GM18511 (cell line): ENCODE measurements at regions not wholly inside any gene's neighbourhood (a gene's known extent, or its start where the extent isn't known, plus 50 kb on each side); places are given as distances from the start of the nearest gene placed in this dataset.

ENCODE experiments used
- ATAC-seq: cut with Tn5 transposase; IDR thresholded peaks from one replicate; pipeline ENCODE4 v1.9.1; 2021; ENCODE audit warnings: mild to moderate bottlenecking, moderate library complexity; ENCODE audit not compliant: unreplicated experiment

DNA sequence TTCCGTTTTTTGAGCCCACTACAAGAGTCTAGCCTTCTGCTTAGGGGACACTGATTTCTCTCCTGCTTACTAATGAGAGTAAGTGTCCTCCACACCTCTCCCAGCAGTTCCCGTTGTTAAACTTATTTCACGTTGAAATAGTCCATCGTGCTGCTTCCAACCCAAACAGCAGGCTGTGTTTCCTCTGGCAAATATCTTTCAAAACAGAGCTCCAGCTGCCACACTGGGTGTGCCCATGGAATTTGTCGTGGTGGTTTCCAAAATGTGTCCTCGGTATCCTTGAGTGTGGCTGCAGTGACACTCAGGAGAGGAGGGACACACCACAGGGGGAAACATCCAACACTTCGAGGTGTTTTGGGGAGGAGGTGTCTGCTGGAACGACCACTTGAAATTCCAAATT is 176.5 kb upstream of the RALGAPA2 start:
- no peak for ATAC-seq

DNA sequence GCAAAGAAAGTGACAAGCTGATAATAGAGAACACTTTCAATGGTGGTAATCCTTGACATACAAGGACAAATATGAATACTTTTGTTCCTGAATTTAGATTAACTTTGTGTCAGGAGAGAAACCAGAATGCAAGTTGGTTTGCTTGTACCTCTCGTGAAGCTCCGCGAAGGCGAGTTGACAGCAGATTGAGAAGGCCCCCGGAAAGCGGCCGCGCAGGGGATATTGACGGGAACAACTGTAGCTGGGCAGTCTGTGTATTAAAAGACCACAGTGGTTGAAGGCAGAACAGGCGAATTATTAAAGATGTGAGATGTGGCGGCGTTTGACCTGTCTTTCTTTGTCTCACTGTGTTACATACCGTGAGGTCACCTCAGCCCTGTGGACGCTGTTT is 175.8 kb upstream of the RALGAPA2 start:
- ATAC-seq = no peak

DNA sequence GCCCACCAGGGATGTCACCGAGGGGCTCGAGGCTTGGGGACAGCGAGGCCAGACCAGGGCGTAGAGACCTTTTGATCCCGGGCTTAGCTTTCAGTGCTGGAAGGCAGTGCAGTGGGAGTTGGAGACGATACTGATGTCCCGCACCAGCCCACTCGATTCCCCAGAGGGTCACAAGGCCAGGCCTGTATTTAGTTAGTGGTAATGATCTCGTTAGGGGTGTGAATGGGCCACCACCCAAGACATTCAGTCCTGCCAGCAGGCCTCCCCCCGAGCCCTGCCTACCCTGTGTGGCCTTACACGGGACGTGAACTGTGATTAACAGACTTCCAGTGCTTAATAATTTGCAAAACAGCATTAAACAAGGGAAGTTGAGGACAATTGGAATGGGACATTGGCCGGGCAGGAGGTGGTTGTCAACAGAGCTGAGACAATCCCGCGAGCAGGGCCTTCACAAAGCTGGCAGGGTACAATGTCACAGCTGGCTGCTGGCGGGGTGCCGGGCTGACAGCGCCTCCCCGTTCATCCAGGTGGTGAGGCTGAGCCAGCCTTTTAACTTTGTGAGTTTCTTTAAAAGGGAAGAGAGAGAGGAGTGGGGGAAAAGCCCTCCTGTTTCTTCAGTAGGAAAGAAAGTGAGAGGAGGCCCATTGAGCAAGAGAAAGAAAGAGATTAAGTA is 175.3 kb upstream of the RALGAPA2 start:
- ATAC-seq = no peak

DNA sequence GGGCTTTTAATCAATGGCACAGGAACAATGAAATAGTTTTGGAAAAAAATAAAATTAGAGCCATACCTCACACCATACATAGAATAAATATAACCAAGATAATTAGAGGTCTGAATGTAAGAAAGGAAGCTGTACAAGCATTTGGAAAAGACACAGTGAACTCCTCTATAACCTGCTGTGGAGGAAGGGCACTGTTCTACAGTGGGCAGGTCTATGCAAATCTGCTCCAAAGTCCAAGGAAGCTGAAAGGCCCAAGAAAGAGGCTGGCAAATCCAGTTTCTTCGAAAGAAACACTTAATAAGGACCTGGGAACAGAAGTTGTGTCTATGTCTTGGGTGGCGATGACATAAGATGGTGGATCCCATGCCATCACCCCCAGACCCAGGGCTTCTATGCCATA is 169.4 kb upstream of the RALGAPA2 start:
- ATAC-seq = no peak

DNA sequence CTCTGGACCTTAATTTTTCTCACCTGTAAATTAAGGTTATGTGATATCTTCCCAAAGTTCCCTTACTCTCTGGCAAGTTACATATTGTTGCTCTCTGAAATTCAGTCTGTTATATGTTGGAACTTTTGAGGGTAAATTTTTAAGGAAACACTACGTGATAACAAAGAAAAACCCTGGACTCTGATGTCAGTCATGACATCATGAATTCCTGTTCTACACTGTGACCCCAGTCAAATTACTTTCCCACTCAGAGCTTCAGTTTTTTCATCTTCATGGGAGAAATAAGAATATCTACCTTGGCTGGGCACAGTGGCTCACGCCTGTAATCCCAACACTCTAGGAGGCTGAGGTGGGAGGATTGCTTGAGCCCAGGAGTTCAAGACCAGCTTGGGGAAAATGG is 164.6 kb upstream of the RALGAPA2 start:
- ATAC-seq = no peak

DNA sequence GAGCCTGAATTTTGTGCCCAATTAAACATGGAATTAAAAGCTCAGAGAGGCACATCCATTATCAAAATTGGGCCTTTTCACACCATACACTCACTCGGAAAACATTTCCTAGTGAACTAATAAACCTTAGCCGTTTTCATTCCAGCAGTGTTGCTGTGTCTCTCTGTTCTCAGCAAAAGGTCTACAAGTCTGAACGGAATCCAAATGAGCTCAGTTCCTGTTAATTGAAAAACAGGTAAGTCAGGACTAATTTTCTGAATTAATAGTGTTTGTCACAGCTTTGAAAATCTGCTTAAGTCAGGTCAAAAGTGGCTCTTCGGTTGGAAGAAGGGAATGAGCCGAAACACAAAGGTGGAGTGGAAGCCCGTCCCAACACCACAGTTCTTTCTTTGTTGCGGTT is 163.3 kb upstream of the RALGAPA2 start:
- no peak for ATAC-seq

DNA sequence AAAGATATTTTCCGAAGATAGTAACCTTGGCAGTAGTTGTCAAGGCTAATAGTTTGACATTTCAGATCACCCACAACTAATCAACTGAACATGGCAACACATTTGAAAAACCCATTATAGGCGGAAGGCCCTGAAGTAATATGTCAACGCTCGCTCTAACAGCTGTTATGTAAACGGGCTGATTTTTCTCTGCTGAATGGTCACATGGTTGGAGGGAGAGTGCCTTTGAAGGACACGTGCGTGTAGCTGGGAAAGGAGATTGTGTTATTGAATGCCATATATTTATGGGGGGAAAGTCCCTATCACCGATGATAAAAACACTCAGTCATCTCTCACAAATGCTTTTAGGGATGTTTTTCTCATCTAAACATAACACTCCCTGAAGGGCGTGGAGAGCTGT is 160.0 kb upstream of the RALGAPA2 start:
- ATAC-seq = no peak

DNA sequence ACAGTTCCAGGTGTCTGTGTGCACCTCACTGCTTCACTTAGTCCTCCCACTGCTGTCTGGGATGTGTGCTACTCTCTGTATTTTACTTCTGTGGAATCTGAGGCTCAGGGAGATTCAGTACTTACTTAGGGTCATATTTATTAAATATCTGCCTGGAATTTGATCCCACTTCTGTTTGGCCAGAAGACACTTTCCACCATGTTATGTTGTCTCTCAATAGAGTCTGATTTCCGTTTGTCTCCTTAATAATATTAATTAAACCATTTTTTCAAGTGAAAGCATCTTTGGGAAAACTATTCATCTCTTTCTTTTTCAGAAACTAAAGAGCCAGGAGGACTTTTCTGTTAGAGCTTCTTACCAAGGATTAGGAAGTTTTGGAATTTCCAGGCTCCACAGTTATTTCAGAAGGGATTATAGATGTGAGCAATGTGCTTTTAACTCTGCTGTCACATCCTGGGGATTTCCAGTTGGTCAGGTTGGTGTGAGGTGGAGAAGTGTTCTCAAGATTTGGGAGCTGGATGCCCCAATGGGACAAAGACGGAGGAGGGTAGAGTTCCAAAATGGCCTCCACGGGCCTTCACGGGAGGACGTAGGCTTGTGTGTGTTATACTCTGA is 156.8 kb upstream of the RALGAPA2 start:
- ATAC-seq = no peak

DNA sequence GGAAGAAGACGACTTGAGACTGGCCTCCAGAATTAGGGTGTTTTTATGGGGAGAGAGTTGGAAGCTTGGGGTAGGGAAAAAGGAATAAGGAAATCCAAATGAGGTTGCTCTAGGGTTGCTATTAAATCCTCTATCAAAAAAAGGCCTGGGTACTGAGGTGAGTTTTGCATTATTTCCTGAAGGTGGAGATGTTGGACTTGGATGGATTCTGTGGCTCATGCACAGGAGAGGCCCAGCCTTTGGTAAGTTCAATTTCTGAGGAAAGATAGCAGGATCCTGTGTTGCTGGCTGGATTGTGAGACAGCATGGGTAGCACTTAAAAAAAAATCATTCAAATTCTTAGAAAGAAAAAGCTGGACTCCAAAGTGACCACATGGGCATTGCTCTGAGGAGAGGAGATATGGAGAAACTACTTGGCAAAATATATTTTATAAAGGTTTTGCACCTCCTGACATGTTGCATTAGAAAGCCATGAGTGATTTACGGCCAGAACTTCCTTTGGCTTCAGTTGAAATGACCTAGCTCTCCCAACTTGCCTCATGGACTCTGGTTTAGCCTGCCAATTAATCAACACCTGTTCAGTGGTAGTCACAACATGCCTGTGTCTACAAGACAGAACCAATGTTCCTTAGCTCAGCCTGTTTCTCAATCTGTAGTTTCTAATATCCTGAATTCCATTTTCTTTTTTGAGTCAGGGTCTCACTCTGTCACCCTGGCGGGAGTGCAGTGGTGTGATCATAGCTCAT is 152.1 kb upstream of the RALGAPA2 start:
- ATAC-seq = no peak

DNA sequence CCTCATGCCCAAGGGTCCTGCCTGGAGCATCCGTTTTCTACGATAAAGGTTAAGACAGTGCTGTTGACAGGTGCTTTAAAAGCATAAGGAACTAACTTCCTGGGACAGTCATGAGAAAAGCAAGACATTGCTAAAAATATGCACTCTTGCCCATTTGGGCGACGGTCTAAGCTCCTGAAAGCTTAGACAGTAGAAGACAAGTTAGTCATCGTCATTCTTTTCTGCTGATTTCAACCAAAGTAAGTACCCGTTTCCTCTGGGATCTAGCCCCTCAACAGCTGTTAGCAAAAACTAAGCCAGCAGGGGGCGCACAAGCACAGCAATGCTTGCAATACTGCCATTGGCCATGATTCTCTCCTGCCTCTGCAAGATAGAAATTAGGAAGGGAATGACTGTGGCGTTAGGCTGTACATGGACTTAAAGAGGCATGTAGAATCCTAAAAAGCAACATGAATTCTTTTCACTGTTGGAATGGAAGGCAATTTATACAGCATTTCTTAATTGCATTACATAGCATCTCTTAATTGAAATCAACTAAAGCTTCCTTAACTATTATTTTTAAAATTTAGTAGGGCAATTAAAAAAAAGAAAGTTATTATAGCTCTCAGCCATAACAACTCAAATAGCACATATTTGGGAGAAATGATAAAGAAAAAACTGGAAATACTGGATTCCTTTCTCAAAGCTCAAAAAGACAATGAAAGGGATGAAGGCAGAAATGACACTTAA is 147.8 kb upstream of the RALGAPA2 start:
- ATAC-seq = peak; percentile 89

DNA sequence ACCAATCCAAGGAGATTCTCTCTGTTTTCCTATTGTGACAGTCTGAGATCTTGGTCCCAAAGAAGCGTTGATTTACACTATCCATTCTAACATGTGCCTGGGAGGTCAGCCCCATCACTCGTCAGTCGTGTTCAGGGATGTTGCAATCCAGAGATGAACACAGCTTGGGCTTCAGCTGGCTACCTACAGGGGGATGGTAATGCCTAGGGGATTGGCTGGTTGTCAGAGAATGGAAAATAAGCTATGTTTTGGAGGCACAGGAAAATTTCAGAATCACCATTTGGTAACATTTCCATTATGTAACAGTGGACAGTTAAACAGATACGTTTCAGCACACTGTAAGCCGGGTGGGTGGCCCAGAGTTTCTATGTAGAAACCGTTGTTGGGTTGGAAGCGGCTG is 147.1 kb upstream of the RALGAPA2 start:
- ATAC-seq = no peak

DNA sequence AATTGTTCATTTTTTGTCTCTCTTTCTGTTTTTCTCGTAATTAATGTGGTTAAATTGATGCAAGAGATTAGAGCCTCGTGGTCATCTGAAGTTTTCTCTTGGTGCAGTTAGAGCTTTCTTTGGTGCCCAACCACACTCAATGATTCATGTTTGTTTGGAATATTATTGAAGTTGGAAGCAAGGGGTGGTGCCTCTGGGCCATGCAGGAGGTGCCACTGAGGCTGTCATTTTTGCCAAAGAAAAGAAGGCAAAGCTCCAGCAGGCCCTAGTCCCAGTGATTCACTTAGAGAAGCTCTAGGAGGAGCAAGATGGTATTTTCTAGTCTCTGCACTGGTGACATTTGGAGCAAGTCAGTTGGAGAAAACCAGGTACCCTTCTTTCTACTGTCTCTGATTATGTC is 144.5 kb upstream of the RALGAPA2 start:
- no peak for ATAC-seq

DNA sequence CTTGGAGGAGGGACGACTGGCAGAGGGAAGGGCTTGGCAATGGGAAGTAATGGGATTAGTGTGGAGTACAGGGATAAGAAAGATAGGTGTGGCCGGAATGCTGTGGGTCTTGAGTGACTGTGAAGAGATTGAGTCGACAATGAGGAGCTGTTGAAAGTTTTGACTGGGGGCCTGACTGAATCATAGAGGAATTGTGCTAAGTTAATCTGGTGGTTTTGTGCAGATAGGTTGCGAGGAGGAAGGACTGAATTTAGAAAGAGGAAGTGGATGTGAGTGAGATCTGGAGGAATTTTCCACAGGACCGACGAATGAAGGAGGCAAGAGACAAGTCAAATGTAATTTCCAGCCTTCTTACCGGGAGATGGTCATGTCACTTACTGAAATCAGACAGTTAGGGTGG is 143.9 kb upstream of the RALGAPA2 start:
- no peak for ATAC-seq

DNA sequence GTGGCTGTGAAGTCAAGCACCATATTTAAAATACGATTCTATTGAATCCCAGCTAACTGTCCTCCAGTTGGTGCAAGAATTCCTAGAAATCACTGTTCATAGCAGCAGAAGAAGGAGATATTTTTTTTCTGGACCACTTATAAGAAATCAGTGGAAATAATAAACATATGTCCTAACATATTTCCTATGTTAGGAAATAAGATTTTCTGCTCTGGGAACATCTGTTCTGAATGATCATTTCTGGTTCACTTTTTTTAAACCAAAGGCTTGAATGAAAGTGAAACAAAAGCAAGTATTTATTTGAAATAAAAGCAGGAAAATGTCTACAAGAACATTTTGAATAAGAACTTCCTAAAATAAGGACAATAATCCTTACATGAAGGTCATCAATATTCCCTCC is 138.9 kb upstream of the RALGAPA2 start:
- ATAC-seq = no peak

DNA sequence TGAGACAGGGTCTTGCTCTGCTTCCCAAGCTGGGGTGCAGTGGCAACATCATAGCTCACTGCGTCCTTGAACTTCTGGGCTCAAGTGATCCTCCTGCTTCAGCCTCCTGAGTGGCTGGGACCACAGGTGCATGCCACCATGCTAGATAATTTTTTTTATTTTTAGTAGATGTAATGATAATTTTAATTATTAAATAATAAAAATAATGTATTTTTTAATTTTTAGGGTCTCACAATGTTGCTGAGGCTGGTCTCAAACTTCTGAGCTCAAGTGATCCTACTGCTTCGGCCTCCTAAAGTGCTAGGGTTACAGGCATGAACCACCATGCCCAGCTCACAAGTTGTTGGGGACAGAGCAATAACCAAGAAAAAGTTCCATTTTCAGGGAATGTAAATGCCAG is 138.0 kb upstream of the RALGAPA2 start:
- ATAC-seq = no peak

DNA sequence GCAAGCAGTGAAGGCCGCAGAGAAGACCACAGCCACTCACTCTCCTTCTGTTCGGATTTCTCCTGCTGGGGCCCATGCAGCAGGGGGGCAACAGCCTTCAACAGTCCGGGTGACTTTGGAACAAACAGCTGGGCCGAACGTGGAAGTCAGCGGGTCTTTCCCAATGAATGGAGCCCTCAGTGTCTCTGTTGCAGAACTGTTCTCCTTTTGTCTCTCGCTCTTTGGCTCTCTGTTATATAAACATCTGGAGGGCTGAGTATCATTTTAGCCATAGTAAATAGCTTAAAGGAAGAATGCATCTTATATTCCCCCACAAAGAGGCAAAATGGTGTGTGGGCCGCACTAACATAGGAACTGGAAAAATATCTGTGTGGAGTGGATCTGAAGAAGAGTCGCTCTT is 136.7 kb upstream of the RALGAPA2 start:
- no peak for ATAC-seq

DNA sequence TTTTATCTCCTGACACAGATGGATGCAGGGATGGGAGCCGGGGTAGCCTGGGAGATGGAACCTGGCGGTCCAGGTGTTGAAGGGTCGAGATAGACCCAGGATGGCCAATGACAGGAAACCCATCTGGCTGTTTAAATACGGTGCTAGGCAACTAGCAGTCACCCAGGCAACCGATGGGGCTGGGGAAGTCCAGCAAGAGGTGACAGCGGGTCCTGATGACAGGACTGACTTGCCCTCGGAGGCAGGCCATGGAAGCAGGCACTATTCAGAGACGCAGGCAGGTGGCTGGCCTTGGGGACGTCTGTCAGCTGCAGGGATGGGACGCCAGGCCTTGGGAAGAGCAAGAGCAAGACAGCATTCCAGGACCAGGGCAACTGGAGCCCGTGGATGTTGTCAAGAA is 135.4 kb upstream of the RALGAPA2 start:
- ATAC-seq = no peak

DNA sequence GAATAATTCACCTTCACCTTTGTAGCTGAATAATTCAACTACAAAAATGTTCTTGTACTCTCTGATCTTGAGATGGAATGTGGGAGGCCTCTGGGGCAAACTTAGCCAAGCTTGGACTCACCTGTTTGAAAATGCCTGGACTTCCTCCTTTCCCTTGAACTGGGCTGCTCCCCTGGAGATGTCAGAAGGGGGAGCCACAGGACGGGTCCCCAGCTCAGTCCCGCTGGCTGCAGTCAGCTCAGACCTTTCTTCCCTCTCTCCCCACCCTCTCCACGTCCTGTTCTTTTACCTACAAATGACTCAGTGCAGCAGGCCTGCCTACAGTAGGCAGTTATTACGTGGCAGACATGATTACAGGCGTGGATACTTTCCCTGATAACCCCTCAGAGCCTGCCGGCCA is 131.5 kb upstream of the RALGAPA2 start:
- ATAC-seq = no peak

DNA sequence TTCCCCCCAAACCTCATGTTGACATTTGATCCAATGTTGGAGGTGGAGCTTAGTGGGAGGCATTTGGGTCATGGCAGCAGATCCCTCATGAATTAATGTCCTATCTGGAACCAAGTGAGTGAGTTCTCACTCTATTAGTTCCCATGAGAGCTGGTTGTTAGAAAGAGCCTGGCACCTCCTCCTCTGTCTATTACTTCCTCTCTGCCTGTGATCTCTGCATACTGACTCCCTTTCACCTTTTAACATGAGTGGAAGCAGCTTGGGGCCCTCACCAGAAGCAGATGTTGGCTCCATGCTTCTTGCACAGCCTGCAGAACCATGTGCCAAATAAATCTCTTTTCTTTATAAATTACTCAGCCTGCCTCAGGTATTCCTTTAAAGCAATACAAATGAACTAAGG is 127.3 kb upstream of the RALGAPA2 start:
- no peak for ATAC-seq

DNA sequence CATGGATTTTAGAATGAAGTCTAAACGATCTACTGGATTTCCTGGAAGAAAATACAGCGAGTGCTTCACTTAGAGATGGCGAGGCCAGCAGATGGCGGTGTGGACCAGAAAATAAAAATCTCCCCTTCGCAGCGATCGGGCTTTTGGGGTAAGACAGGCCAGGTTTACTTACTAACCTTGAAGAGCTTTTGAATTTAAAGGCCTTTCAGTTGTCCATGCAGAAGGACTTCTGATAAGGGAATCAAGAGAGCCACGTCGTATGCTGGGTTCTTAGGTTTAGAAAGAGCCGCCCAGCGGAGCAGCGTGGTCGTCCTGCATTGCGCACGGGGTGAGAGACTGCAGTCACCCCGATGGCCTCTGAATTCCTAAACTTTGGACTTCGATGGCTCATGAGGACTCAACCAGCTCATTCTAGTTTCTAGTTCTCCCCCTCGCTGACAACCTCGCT is 125.2 kb upstream of the RALGAPA2 start:
- no peak for ATAC-seq

DNA sequence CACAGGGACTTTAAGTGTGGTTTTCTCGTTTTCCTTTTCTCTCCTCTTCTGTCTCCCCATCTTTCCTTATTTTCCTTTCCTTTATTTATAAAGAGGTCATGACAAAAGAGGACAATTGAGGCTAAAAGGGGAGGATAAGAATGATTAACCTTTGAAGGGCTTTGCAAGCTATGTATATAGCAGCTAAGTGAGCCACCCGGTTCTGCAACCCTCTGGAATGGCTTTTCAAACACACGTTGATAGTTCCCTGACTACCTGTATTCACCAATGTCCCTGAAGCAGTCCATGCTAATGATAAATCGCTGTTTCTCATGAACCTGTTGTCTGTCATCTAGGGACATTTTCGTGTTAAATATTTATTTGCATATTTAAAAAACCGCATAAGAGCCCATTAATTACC is 124.4 kb upstream of the RALGAPA2 start:
- no peak for ATAC-seq

DNA sequence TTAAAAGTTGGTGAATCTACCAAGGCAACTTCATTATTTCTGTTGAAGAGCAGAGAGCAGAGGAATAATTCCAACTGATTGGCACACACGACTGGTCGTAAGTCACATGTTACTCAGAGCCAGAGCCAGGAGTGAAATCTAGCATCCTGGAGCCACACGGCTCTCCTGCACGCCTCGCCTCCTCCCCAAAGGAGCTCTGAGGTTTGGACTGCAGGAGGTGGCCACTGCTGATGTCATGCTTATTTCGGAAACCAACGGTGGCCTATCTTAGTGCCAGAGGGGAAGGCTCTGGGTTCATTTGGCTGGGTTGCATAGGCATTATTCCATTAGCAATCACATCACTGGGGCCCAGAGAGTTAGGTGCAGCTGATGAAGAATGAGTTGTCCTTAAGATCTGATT is 123.5 kb upstream of the RALGAPA2 start:
- ATAC-seq = no peak
